Kidney tubule cell (primary cell): ENCODE measurements at regions not wholly inside any gene's neighbourhood (a gene's known extent, or its start where the extent isn't known, plus 50 kb on each side); places are given as distances from the start of the nearest gene placed in this dataset.
A peak's percentile ranks its signal among the peaks of the same experiment; 100 is the strongest.

Experiments
- DNase-seq: peaks from one replicate; pipeline ENCODE4 v3.0.0-alpha.2; 2018; ENCODE audit warnings: low spot score

DNA sequence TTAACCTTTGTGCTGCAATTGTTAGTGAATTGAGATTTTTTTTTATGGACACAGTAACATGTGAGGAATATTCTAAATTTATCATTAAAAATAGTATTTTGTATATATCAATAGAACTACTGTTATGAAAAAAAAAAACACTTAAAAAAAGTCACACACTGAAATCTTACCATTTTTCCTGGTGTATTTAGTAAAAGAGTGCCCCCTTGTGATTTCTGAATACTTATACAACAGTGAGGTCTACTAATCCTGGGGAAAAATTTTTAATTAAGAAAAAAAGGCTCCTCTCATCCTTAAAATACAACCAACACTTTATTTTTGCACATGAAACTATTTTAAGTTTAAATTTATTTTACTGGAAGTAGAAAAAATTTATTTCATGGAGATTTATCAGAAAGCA lies 56.4 kb upstream of the SPOCK3 start:
- DNase-seq, result peak; percentile 4

DNA sequence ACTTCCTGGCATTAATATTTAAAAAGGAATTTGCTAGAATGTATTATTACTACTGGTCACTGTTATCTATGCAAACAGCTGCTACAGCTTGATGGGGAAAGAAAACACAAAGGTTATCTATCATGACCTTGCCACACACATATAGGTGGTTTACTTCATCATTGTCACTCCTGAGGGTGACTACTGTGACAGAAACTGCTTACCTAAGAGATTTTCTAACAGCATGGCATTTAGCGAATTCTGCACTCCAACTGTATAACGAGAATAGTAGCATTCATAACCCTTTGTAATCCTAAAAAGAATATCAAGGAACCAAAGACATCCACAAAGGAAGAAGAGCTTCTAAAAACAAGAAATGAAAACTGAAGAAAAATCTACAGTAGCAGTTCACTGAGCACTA lies 74.6 kb upstream of the SPOCK3 start:
- no peak for DNase-seq

DNA sequence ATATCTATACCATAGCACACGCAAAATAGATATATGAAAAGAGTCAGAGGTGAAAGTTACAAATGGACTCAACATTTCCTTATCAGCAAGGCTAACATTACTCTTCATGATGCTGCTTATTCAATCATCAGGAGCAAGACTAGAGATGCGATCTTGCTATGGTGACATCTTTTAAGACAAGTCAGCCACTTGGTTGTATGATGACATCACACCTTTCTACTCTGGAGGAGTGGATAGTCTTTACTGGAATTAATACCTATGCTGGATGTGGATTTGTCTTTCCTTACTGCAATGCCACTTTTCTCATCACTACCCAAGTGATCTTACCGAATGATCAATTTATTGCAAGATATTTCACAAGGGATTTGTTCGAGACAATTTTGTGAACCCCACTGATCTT lies 87.0 kb upstream of the SPOCK3 start:
- DNase-seq, result no peak

DNA sequence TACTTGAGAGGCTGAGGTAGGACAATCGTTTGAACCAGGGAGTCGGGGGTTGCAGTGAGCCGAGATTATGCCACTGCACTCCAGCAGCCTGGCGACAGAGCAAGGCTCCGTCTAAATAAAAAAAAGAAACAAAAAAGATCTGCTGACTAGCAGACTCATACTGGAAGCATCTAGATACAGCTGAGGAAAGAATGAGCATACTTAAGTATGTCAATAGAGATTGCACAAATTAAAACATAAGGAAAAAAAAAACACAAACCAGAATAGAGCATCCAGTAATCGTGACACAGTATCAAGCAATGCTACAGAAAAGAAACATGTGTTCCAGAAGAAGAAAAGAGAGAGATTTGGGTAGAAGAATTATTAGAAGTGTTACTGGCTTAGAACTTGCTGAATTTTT lies 105.5 kb upstream of the SPOCK3 start:
- DNase-seq, result no peak

DNA sequence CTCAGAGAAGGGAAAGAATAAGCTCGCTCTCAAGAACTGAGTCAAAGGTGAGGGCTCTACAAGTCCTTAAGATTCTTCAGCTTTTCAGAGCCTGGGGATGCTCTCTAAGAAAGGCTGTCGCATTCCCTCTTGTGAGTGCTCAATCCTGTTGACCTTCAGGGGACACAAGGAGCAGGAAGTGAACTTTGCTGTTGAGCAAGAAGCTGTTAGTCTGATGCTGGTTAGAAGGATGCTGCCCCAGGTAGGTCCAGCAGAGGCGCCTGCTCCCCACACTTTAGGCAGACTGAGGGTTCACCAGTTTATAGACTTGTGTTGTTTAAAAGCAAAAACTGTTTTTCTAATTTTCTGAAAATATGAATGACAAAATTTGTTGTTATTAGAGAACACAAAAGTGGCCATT lies 125.4 kb upstream of the SPOCK3 start:
- no peak for DNase-seq

DNA sequence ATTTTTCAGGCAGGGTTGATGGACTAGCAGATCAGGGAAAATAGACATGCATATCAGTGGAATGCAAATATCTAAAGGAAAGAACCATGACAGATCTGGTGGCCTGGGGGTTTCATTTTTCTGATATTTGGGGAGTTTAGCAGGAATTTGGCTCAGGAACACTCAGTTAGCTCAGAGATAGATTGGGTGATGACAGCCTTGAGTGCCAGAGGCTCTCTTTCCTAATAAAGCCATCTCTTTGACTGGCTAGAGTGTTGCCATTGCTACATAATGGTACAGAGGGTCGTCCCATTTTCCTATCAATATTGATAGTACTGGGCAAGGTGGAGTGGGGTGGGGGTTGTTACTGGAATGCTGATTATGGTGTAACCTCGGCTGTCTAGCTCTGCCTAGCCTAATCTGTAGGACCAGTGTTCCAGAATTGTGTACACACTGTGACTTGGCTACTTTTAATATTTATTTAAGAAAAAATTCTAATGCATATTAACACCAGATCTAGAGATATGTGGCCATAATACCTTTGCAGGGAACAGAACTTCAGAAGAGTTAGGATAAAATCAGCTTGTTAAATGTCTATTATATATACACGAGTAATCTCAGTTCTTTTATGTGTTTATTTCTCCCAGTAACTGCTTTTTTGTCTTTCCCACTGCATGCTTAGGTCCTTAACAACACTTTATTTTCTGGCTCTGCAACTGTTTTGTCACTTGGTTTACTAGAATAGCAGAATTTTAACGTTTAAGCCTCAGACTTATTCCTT lies 145.0 kb upstream of the SPOCK3 start:
- no peak for DNase-seq

DNA sequence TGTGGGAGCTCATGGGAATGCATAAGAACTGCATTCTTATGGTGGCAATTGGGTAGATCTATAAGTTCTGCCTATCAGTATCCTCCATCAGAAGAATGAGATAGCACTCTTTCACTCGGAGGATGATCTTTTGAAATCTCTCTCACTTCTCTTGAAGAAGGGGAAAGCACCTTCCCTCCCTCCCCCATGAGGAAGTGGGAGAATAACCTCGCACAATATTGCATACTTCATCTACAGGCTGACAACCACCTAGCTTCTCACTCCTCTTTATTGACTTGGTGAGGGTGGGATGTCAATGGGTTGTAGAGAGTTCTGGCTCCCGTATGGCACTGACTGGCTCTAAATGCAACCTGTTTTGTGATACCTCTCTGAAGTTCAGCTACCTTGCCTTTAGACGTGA lies 146.7 kb upstream of the SPOCK3 start:
- DNase-seq, result no peak

DNA sequence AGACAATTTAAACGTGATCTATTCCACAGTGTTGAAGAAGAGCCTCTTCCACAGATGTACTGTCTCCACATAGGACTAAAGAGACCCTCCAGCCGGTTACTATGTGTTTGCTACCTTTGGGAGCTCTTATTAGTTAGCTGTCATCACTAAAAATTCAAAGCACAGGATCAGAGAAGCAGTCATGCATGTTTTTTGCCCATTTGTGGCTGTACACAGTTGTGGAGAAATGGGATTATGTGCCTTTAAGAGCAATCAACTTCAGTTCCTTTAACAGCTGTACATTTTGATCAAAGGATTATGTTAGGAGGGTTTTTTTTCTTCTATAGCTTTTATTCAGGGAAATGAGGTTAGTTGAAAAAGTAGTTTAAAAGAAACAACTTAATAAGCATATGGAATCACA lies 149.0 kb upstream of the SPOCK3 start:
- DNase-seq, result no peak

DNA sequence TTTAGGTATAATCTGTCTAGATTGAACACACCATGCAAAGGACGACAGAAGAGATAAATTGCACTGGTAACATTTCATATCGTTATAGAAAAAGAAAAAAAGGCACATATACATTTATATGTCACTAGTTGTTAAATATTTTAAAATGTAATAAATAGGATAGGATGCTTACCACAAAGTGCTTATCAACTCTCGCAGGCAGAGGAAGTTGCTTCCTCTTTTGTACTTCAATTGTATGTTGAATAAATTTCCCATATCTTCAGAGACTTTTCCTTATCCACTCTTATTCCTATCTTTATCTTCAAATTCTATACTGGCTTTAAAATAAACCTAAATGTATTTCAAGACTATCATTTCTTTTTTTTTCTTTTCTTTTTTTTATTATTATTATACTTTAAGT lies 163.3 kb upstream of the SPOCK3 start:
- DNase-seq, result no peak

DNA sequence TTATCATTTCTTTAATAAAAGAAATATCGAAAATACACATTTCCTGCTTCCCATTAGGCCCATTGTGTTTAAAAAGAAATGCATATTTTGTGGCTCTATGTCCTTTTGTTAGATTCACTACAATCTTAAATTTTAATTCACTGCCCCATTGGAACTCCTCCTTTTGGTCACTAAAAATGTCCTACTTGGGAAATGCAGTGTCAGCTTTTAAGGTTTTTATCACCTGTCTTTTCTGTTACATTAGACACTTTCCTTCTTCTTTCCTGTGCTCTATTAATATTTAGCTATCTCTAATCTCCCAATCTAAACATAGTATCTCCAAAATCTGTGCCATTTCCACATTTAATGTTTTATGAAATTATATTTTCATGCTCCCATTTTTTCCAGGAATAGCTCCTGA lies 164.9 kb upstream of the SPOCK3 start:
- no peak for DNase-seq

DNA sequence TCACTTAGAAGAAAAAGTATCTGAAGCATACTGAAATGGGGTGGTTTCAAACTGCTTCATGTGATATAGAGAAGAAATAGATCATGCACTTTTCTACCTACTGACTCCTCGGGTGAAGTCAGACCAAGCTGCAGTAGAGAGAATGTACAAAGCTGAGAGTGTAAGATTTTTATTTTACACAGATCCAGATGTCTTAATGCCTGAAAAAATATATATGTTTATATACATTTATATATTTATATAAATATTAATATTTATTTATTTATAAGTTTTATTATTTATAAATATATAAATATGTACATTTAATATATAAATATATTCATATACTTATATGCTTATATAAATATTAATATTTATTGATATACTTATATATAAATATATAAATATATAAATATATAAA lies 171.9 kb upstream of the SPOCK3 start:
- DNase-seq, result no peak

DNA sequence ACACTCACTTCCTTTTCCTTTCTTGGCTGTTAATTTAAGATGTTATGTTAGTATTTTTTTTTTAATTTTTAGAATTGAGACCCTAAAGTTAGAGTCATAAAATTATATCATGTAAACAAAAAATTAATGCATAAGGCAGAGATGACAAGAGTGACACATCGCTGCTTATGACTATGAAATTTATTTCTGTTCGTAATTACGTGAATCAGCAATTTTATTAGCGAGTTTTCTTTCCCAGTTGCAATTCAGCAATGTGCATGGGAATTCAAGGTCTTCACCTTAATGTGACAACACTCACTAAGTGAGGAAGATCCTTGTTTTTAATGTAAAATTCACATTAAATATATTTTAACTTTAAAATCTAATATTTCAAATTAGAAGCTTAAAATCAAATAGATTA lies 181.2 kb upstream of the SPOCK3 start:
- DNase-seq, result no peak

DNA sequence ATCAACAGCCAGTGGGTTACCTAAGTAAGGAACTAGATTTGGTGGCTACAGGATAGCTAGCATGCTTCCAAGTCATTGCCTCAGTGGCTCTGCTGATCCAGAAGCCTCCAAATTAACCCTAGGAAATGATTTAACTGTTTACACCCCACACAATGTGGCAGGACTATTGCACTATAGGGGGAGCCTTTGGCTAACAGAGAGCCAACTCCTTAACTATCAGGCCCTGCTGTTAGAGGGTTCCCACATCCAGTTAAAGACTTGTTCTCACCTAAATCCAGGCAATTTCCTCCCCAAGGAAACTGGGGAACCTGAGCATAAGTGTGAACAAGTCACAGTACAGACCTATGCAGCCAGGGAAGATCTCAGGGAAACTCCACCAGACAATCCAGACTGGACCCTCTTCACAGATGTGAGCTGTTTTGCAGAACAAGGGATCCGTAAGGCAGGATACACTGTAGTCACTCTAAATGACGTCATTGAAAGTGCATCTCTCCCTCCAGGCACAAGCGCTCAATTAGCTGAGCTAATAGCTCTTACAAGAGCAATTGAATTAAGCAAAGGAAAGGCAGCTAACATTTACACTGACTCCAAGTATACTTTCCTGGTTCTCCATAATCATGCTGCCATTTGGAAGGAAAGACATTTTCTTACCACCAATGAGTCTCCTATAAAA lies 185.3 kb upstream of the SPOCK3 start:
- DNase-seq, result no peak

DNA sequence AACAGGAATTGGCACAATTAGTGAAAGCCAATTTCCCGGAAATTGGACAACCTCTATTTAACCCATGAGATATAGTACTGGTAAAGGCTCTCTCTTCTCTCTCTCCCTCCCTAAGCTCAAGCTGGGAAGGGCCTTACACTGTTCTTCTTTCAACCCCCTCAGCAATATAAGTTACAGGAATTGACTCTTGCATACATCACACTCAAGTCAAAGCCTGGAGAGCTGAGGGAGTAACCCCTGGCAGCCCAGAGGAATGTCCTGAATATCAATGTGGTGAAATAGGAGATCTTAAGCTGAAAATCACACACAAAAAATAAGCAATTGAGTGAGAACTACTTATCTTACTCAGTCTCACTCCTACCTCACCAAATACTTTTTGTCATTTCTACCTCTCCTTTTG lies 186.9 kb upstream of the SPOCK3 start:
- no peak for DNase-seq

DNA sequence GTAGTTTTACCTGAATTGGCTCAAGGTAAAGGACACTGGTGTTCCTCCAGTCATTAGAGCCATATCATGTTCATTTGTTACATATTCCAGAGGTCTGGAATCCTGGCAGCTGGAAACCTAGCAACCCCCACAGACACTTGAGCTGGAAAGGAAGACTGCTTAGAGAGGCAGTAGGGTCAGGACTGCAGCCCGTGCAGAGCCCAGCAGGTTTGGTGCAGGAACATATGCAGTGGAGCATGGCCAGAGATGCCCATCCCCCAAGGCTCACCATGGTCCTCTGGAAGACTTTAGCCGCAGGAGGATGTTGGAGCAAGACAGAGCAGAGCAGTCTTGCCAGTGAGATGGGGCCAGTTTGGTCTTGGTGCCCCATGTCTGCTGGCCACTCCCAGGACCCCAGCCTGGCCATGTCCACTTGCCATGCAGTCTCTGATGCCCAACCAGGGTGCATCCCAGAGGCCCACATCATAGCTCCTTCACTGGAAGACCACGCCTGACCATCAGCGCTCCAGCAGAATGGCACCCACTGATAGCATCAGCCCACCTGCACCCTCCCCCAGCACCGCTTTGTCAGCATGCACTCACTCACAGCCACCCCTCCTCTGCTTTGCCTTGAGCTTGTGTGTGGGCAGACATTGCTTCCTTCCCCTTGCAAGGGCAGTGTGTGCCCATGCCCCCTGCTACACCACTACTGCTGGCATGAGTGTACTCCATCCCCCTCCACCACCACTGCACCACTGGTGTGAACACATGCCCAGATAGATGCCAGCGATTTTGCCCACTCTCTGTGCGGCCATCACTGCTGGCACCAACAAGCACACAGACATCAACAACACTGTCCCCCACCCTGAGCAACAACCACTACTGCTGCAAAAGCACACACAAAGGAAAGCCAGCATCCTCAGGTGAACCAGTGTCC lies 190.3 kb upstream of the SPOCK3 start:
- no peak for DNase-seq

DNA sequence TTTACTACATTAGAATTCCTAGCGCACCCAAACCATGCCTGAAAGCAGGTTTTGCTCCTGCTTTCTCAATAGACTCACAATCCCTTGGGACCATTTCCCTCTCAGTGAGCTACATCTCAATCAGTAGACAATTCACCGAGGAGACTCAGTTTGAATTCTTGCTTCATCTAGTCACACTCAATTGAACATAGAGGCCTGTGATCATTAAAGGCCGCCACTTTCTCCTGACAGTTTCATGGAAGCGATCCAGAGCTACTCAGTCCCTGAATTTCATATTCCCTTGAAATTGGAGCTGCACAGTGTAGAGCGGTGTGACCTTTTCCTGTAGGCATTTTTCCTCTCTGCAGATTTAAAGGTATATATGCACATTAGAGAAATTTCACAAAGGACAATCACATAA lies 193.9 kb upstream of the SPOCK3 start:
- no peak for DNase-seq

DNA sequence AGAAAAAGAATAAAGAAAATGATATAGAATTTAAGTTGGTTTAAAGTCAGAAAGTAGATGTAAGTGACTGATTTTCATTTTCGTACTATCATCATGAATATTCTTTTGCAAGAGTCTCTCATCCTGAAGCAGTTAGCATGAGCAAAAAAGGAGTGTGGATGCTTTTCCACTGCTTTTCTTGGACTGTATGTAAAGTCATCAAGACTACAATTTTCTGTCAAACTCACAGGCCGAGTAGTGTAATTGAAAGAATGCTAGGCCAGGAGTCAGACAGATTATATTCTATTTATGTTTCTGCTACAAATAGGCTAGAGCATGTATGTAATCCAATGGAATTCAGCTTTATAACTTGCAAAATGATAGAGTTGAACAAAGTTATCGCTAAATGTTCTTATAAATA lies 197.1 kb upstream of the SPOCK3 start:
- no peak for DNase-seq

DNA sequence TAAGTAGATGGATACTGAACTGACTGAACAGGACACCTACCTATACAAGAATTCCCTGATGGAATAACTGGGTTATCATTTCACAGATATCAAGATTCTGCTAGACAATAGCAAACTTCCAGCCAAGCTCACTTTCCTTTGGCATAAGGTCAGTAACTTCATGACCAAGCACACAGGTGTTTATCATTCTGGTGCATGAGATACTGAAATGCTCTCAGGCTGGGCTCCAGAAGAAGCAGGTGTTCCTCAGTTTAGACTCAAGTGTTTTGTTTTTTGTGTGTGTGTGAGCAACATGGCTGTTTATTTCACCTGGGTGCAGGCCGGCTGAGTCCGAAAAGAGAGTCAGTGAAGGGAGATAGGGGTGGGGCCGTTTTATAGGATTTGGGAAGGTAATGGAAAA lies 201.5 kb upstream of the SPOCK3 start:
- DNase-seq, result no peak

DNA sequence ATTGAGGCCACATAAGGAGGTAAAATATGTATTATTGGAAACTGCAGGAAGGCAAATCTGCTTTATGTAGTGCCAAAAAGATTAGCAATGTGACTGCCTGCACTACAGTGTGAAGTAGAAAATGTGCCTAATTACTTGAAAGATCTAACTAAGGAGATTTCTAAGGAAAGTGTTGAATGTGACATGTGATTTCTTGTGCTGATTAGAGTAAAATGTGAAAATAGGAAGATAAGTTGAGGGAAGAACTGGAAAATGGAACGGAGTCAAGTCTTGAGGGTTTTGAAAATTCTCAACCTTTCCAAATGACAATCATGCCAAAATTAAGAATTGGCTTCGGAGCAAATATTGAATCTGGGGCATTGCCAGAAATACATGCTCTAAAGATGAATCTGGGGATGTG lies 209.5 kb upstream of the SPOCK3 start:
- no peak for DNase-seq

DNA sequence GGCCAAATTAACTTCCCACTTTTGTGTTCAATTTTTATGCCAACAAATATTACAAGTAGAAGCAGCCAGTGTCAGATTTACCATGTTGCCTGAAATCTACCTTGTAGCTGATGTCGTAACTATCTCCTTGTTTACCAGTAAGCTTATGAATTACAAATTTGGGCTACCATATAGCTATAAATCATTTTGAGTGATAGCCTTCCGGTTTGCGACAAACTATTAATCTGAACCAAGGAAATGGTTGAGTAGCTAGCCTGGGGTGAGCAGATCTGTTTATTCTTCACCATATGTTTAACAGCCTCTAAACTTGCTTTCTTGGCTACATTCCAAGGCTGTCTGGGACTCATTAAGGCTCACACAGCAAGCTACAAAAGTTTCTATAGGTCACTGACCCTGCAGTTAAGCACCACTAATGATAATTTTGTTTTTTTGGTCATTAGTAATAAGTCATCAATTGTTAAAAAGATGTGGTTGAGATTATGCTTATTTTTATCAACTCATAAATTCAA lies 218.7 kb upstream of the SPOCK3 start:
- no peak for DNase-seq

DNA sequence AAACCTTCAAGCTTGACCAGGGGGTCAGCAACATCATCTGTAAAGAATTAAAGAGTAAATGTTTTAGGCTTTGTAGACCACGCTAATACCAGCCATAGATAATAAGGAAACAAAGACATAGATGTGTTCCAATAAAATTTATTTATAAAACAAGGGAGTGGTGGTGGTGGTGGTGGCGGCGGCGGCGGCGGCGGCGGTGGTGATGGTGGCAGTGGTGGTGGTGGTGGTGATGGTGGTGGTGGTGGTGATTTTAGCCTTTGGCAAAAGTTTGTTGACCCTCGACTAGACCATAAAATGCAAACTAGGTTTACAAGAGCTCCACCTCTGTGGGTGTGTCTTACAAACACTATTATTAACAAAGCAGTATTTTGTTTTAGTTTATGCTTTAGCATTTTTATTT lies 222.3 kb upstream of the SPOCK3 start:
- no peak for DNase-seq

DNA sequence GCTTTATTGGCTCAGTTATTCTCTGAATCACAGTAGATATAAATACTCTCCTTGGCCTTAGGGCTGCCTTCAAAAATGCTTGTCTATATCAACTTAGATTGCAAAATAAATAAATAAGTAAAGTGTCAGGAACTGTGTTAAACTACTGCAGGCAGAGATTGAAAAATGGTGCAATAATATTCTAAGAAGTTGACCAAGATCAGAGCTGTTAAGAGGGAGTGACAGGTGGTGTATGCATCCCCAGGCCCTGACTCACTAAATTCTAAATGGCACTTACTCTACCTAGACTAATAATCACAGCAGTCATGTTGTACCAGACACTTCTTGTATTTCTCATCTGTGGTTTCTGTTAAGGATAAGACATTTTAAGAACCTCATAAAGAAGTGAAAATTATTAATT lies 235.1 kb upstream of the SPOCK3 start:
- DNase-seq, result no peak

DNA sequence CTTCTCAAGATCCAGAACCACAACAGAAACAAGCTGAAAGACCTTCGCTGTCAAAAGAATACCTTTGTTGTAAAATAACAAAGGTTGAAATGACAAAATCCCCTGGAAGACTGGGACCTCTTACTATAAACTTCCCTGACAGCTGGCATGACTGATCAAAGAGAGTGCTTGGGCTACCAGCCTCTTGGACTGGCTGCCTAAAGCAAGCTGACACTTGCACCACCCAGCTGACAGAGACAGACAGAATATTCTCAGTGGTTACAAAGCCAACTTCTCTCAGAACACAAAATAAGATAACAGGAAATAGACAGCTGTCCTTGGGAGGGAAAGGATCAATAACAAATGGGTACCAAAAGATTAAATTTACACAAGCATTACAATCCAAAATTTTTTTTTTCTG lies 241.7 kb upstream of the SPOCK3 start:
- DNase-seq, result no peak
